Tibial nerve (tissue), 4 donors: ENCODE measurements at regions not wholly inside any gene's neighbourhood (a gene's known extent, or its start where the extent isn't known, plus 50 kb on each side); places are given as distances from the start of the nearest gene placed in this dataset.

Experiments used
- DNase-seq, 2 donors: peaks; one replicate each; pipeline ENCODE4 v3.0.0-alpha.2; 2019; ENCODE audit warnings: low spot score in 2 of 2
- H3K27ac ChIP-seq, 4 donors: fragments of 200-600 bp; sonication (generic) in 3 of 4; one replicate each; pipeline ENCODE4 v1.5.1; 2017 to 2019; ENCODE audit warnings: mild to moderate bottlenecking in 1 of 4
- H3K27me3 ChIP-seq, 2 donors: fragments of 200-600 bp; sonication (generic) in 1 of 2; one replicate each; pipeline versions ENCODE4 v1.5.1 to v1.6.0; 2017 to 2019
- H3K36me3 ChIP-seq, 3 donors: fragments of 200-600 bp; sonication (generic); one replicate each; pipeline ENCODE4 v1.5.1; 2018 to 2019
- H3K4me1 ChIP-seq, 4 donors: fragments of 200-600 bp; sonication (generic) in 3 of 4; one replicate each; pipeline ENCODE4 v1.5.1; 2017 to 2019
- H3K4me3 ChIP-seq, 4 donors: fragments of 200-600 bp; sonication (generic) in 3 of 4; one replicate each; pipeline ENCODE4 v1.5.1; 2017 to 2019; ENCODE audit warnings: mild to moderate bottlenecking in 1 of 4, moderate library complexity in 1 of 4
- H3K9me3 ChIP-seq, 4 donors: fragments of 200-600 bp; sonication (generic) in 3 of 4; one replicate each; pipeline ENCODE4 v1.5.1; 2017 to 2019
- CTCF ChIP-seq, 5 experiments: fragments of 200-600 bp in 3 of 5; fragments of 450-650 bp in 2 of 5; sonication (generic) in 3 of 5; IDR thresholded peaks; one replicate each; pipeline ENCODE4 v1.5.1; 2016 to 2019; ENCODE audit warnings: antibody characterized with exemption in 5 of 5, mild to moderate bottlenecking in 3 of 5, moderate library complexity in 2 of 5
- EP300 ChIP-seq, 2 donors: sonication (generic); formaldehyde crosslinking; IDR thresholded peaks; one replicate each; pipeline ENCODE4 v1.6.1; 2017; ENCODE audit warnings: antibody characterized with exemption in 2 of 2, mild to moderate bottlenecking in 1 of 2
- POLR2A ChIP-seq, 2 donors: fragments of 450-650 bp; IDR thresholded peaks; one replicate each; pipeline ENCODE4 v1.6.1; 2017; ENCODE audit warnings: antibody characterized with exemption in 2 of 2, mild to moderate bottlenecking in 2 of 2, moderate library complexity in 2 of 2
- WGBS, 2 donors: methylation state at CpG; one replicate each; pipeline ENCODE4 v1.1.5; 2018; 5-methylcytosine and 5-hydroxymethylcytosine counted together

GRCh38 chr5:8473827-8474568 is 605.0 kb downstream of the MTRR start:
- H3K9me3 ChIP-seq = peaks cover 0 to 8% (median 0%) of the 10 kb centered on the region in 4 donors
- H3K4me1 ChIP-seq = no peaks in the 10 kb centered on the region
- H3K27me3 ChIP-seq = no peaks in the 10 kb centered on the region
- 64 to 65% methylated on average over 6 of the region's 6 CpGs for WGBS, 2 donors
- H3K4me3 ChIP-seq = no peak overlapping the region
- DNase-seq = no peak
- H3K27ac ChIP-seq = no peak overlapping the region
- no peak for TF ChIP-seq EP300 (IDR thresholded peaks at IDR 0.05)
- no peaks in the 10 kb centered on the region for H3K36me3 ChIP-seq

- H3K9me3 ChIP-seq = peaks cover 0 to 8% (median 0%) of the 10 kb centered on the region in 4 donors
- no peaks in the 10 kb centered on the region for H3K27me3 ChIP-seq
- no peak overlapping the region for H3K27ac ChIP-seq
- DNase-seq = no peak
- no peaks in the 10 kb centered on the region for H3K36me3 ChIP-seq
- no peak overlapping the region for H3K4me3 ChIP-seq
- H3K4me1 ChIP-seq = no peaks in the 10 kb centered on the region
- 90 to 100% methylated on average over 1 of the region's 1 CpG for WGBS, 2 donors
- TF ChIP-seq CTCF (IDR thresholded peaks at IDR 0.05) = no peak
- no peak for TF ChIP-seq EP300 (IDR thresholded peaks at IDR 0.05)
- TF ChIP-seq POLR2A (IDR thresholded peaks at IDR 0.05) = no peak
These were observed 605.6 kb downstream of the MTRR start for GRCh38 chr5:8474569-8474930.

GRCh38 chr5:8478326-8478725 is 609.4 kb downstream of the MTRR start:
- TF ChIP-seq EP300 (IDR thresholded peaks at IDR 0.05) (no peak), CTCF (IDR thresholded peaks at IDR 0.05) (no peak), POLR2A (IDR thresholded peaks at IDR 0.05) (no peak)
- 28 to 40% methylated on average over 2 of the region's 2 CpGs for WGBS, 2 donors

GRCh38 chr5:8481007-8481406 is 612.1 kb downstream of the MTRR start:
- 90 to 95% methylated on average over 2 of the region's 2 CpGs for WGBS, 2 donors
- no peak overlapping the region for H3K27ac ChIP-seq

More at GRCh38 chr5:8478326-8478725, 609.4 kb downstream of the MTRR start:
- H3K4me3 ChIP-seq = no peak overlapping the region
- H3K27ac ChIP-seq = no peak overlapping the region
- H3K4me1 ChIP-seq = no peaks in the 10 kb centered on the region
- no peaks in the 10 kb centered on the region for H3K9me3 ChIP-seq
- H3K36me3 ChIP-seq = no peaks in the 10 kb centered on the region
- no peaks in the 10 kb centered on the region for H3K27me3 ChIP-seq
- DNase-seq = no peak

GRCh38 chr5:8491254-8491653 is 622.3 kb downstream of the MTRR start:
- DNase-seq = no peak
- no peak overlapping the region for H3K4me3 ChIP-seq
- H3K27ac ChIP-seq = no peak overlapping the region
- H3K27me3 ChIP-seq = no peaks in the 10 kb centered on the region
- no peaks in the 10 kb centered on the region for H3K36me3 ChIP-seq
- no peak for TF ChIP-seq CTCF (IDR thresholded peaks at IDR 0.05)
- no peak for TF ChIP-seq POLR2A (IDR thresholded peaks at IDR 0.05)
- no peak for TF ChIP-seq EP300 (IDR thresholded peaks at IDR 0.05)
- H3K9me3 ChIP-seq = peaks cover 0 to 23% (median 0%) of the 10 kb centered on the region in 4 donors
- H3K4me1 ChIP-seq = no peaks in the 10 kb centered on the region

More at GRCh38 chr5:8481007-8481406, 612.1 kb downstream of the MTRR start:
- Histone ChIP-seq H3K27me3 (no peaks in the 10 kb centered on the region), H3K4me3 (no peak overlapping the region), H3K9me3 (no peaks in the 10 kb centered on the region), H3K36me3 (no peaks in the 10 kb centered on the region), H3K4me1 (no peaks in the 10 kb centered on the region)
- DNase-seq = no peak
- no peak for TF ChIP-seq POLR2A (IDR thresholded peaks at IDR 0.05)
- no peak for TF ChIP-seq CTCF (IDR thresholded peaks at IDR 0.05)
- no peak for TF ChIP-seq EP300 (IDR thresholded peaks at IDR 0.05)
